DND-41 (cell line): ENCODE measurements at regions not wholly inside any gene's neighbourhood (a gene's known extent, or its start where the extent isn't known, plus 50 kb on each side); places are given as distances from the start of the nearest gene placed in this dataset.

Source experiments
- ATAC-seq: fragments of 200-7000 bp; cut with Tn5 transposase; 3 replicates; pipeline ENCODE4 v1.9.1; 2021; ENCODE audit warnings: low read depth; ENCODE audit not compliant: insufficient read depth
- DNase-seq: peaks from one replicate; pipeline ENCODE4 v3.0.0-alpha.2; 2020
- H2AFZ ChIP-seq: 2 replicates; pipeline ENCODE4 v1.6.0; 2012; ENCODE audit warnings: low read depth, low read length
- H3K27ac ChIP-seq: 2 replicates; pipeline ENCODE4 v1.5.1; 2012; ENCODE audit warnings: low read length, inconsistent platforms
- H3K27me3 ChIP-seq: fragments of 200-600 bp; sonication (generic); 2 replicates; pipeline ENCODE4 v1.6.0; 2012; ENCODE audit warnings: low read length, mild to moderate bottlenecking, inconsistent platforms; ENCODE audit not compliant: insufficient read depth, poor library complexity
- H3K36me3 ChIP-seq: 2 replicates; pipeline ENCODE4 v1.5.1; 2012; ENCODE audit warnings: low read length, inconsistent platforms; ENCODE audit not compliant: insufficient read depth
- H3K4me1 ChIP-seq: 2 replicates; pipeline ENCODE4 v1.5.1; 2012; ENCODE audit warnings: mild to moderate bottlenecking, low read length; ENCODE audit not compliant: insufficient read depth
- H3K4me2 ChIP-seq: 2 replicates; pipeline ENCODE4 v1.6.0; 2012; ENCODE audit warnings: mild to moderate bottlenecking, moderate library complexity, low read length, inconsistent platforms; ENCODE audit not compliant: insufficient read depth
- H3K4me3 ChIP-seq, 2 experiments: fragments of 200-600 bp in 1 of 2; shearing (Covaris generic) in 1 of 2; 2 replicates each; pipeline ENCODE4 v1.5.1; 2012 to 2016; ENCODE audit warnings: inconsistent platforms in 2 of 2, low read length in 2 of 2, mild to moderate bottlenecking in 2 of 2, low read depth in 1 of 2, moderate library complexity in 1 of 2
- H3K79me2 ChIP-seq: 2 replicates; pipeline ENCODE4 v1.6.0; 2012; ENCODE audit warnings: low read length, inconsistent platforms; ENCODE audit not compliant: insufficient read depth
- H3K9ac ChIP-seq: 2 replicates; pipeline ENCODE4 v1.6.0; 2012; ENCODE audit warnings: low read depth, mild to moderate bottlenecking, inconsistent platforms, low read length, moderate library complexity
- H3K9me3 ChIP-seq: 2 replicates; pipeline ENCODE4 v1.5.1; 2012; ENCODE audit warnings: low read length, moderate library complexity, mild to moderate bottlenecking, inconsistent platforms; ENCODE audit not compliant: insufficient read depth, severe bottlenecking
- H4K20me1 ChIP-seq: 2 replicates; pipeline ENCODE4 v1.6.0; 2012; ENCODE audit warnings: low read length; ENCODE audit not compliant: insufficient read depth
- EZH2 ChIP-seq: IDR thresholded peaks from 3 replicates; pipeline ENCODE4 v1.6.1; 2012; ENCODE audit warnings: borderline replicate concordance, low read depth, mild to moderate bottlenecking, moderate library complexity, low read length, inconsistent platforms; ENCODE audit not compliant: severe bottlenecking
- TF ChIP-seq, protein P1 (sequence below): IDR thresholded peaks from 2 replicates; pipeline ENCODE4 v1.5.1; 2012; ENCODE audit warnings: borderline replicate concordance, low read length, moderate library complexity, mild to moderate bottlenecking; ENCODE audit not compliant: poor library complexity, severe bottlenecking; ENCODE audit errors: extremely low read depth

GRCh38 chr3:158925021-158925420, 123.2 kb downstream of the MFSD1 start:
- Histone ChIP-seq H3K4me2 (no peak overlapping the region), H3K9ac (no peak overlapping the region), H3K36me3 (no peaks in the 10 kb centered on the region), H3K27ac (no peak overlapping the region), H3K27me3 (no peaks in the 10 kb centered on the region), H3K79me2 (no peaks in the 10 kb centered on the region), H3K9me3 (no peaks in the 10 kb centered on the region), H4K20me1 (no peaks in the 10 kb centered on the region), H3K4me1 (no peaks in the 10 kb centered on the region), H3K4me3 (no peak overlapping the region), H2AFZ (no peak overlapping the region)
- TF ChIP-seq, protein P1, sequence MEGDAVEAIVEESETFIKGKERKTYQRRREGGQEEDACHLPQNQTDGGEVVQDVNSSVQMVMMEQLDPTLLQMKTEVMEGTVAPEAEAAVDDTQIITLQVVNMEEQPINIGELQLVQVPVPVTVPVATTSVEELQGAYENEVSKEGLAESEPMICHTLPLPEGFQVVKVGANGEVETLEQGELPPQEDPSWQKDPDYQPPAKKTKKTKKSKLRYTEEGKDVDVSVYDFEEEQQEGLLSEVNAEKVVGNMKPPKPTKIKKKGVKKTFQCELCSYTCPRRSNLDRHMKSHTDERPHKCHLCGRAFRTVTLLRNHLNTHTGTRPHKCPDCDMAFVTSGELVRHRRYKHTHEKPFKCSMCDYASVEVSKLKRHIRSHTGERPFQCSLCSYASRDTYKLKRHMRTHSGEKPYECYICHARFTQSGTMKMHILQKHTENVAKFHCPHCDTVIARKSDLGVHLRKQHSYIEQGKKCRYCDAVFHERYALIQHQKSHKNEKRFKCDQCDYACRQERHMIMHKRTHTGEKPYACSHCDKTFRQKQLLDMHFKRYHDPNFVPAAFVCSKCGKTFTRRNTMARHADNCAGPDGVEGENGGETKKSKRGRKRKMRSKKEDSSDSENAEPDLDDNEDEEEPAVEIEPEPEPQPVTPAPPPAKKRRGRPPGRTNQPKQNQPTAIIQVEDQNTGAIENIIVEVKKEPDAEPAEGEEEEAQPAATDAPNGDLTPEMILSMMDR, result no peak
- no peak for TF ChIP-seq EZH2
- no peak for DNase-seq
- ATAC-seq, result no peak

- no peaks in the 10 kb centered on the region for H3K4me1 ChIP-seq
- H4K20me1 ChIP-seq, result no peaks in the 10 kb centered on the region
- H3K4me2 ChIP-seq, result no peak overlapping the region
- H3K9ac ChIP-seq, result no peak overlapping the region
- no peaks in the 10 kb centered on the region for H3K36me3 ChIP-seq
- ATAC-seq (no peak), DNase-seq (no peak)
- no peak overlapping the region for H3K4me3 ChIP-seq
- no peaks in the 10 kb centered on the region for H3K9me3 ChIP-seq
- no peak for TF ChIP-seq EZH2
- TF ChIP-seq, protein P1, result no peak
- H2AFZ ChIP-seq, result no peak overlapping the region
- no peaks in the 10 kb centered on the region for H3K27me3 ChIP-seq
- H3K27ac ChIP-seq, result no peak overlapping the region
- no peaks in the 10 kb centered on the region for H3K79me2 ChIP-seq
These were observed 124.1 kb downstream of the MFSD1 start for GRCh38 chr3:158925828-158926494.

DNA sequence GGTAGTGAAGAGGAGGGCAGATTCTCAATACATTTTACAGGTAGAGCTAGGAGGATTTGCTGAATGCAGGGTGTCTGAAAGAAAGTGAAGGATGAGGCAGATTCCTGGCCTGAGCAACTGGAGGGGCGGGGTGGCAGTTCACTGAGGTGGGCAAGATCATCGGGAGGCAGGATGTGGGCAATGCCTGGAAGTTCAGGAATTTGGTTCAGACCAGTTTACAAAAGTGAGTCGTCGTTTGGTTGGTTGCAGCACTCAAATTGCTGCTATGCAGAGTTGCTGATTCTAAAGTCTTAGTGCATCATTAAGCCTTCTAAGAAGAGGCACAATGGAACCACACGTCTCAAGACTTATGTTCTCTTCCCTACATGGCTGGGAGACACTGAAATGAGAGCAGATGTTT, 134.0 kb downstream of the MFSD1 start:
- Histone ChIP-seq H3K9ac (no peak overlapping the region), H3K4me1 (no peaks in the 10 kb centered on the region), H3K79me2 (no peaks in the 10 kb centered on the region), H3K9me3 (no peaks in the 10 kb centered on the region), H3K36me3 (no peaks in the 10 kb centered on the region), H3K27ac (no peak overlapping the region), H3K4me3 (no peak overlapping the region), H4K20me1 (no peaks in the 10 kb centered on the region), H3K4me2 (no peak overlapping the region), H2AFZ (no peak overlapping the region), H3K27me3 (no peaks in the 10 kb centered on the region)
- DNase-seq (no peak), ATAC-seq (no peak)
- TF ChIP-seq, protein P1, result no peak
- no peak for TF ChIP-seq EZH2
